ENCODE measurements at regions not wholly inside any gene's neighbourhood (a gene's known extent, or its start where the extent isn't known, plus 50 kb on each side); places are given as distances from the start of the nearest gene placed in this dataset.

DNA sequence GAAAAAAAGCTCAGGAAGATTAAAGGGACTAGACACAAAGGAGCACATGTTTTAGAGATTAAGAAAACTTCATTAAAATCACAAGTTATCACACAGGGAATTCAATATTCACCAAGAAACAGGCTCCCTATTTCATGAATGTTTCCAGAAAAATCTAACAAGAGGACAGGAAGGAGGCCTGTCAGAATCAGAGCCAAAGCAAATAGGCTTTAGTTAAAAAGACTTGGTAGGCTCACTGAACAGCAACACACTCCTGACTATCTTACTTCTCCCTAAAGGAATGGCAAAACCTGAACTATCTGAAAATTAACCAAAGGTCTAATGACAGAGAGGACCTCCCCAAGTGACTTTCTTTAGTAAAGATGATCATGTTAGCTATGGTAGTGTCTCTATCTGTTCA lies 188.3 kb upstream of the MEOX2 start:
- Histone ChIP-seq H3K36me3 (no peaks in the 10 kb centered on the region), H3K4me1 (no peaks in the 10 kb centered on the region), H3K27me3 (no peaks in the 10 kb centered on the region), H3K9me3 (no peaks in the 10 kb centered on the region), H3K4me3 (no peak overlapping the region), H3K27ac (no peak overlapping the region)
- intact Hi-C loops (cut with DNase I; ENCODE audit: low total_unique reads): no loop called here
- no peak for TF ChIP-seq POLR2A (IDR thresholded peaks at IDR 0.05)
- TF ChIP-seq POLR2AphosphoS5 (IDR thresholded peaks at IDR 0.05): no peak
- TF ChIP-seq EP300 (IDR thresholded peaks at IDR 0.05): no peak
- TF ChIP-seq, protein P1, sequence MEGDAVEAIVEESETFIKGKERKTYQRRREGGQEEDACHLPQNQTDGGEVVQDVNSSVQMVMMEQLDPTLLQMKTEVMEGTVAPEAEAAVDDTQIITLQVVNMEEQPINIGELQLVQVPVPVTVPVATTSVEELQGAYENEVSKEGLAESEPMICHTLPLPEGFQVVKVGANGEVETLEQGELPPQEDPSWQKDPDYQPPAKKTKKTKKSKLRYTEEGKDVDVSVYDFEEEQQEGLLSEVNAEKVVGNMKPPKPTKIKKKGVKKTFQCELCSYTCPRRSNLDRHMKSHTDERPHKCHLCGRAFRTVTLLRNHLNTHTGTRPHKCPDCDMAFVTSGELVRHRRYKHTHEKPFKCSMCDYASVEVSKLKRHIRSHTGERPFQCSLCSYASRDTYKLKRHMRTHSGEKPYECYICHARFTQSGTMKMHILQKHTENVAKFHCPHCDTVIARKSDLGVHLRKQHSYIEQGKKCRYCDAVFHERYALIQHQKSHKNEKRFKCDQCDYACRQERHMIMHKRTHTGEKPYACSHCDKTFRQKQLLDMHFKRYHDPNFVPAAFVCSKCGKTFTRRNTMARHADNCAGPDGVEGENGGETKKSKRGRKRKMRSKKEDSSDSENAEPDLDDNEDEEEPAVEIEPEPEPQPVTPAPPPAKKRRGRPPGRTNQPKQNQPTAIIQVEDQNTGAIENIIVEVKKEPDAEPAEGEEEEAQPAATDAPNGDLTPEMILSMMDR (IDR thresholded peaks at IDR 0.05): no peak
- DNase-seq: no peak

DNA sequence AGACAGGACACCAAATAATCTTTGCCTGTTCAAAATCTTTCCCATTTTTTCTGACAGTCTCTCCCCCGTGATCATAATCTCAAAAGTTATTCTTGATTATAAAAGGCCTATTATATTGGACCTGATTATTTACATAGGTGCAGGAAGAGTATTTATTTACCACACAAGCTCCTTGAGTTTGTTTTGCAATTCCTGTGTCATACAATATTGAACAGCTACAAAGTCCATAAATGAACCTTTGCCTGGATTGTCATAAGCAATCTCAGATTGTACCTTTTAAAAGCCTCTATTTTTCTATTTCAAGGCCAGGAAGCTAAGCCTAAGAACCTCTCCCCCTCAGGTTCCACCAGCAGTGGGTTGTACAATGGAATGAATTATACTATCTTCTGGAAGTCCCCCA lies 183.9 kb upstream of the MEOX2 start:
- no peak overlapping the region for H3K4me3 ChIP-seq
- H3K27ac ChIP-seq: no peak overlapping the region
- no peaks in the 10 kb centered on the region for H3K27me3 ChIP-seq
- no peak for DNase-seq
- no peaks in the 10 kb centered on the region for H3K36me3 ChIP-seq
- intact Hi-C loops (cut with DNase I; ENCODE audit: low total_unique reads): no loop called here
- no peaks in the 10 kb centered on the region for H3K9me3 ChIP-seq
- H3K4me1 ChIP-seq: no peaks in the 10 kb centered on the region
- 23 to 47% (median 35%) methylated on average over 1 of the region's 1 CpG for WGBS, 5 donors
- TF ChIP-seq, protein P1 (IDR thresholded peaks at IDR 0.05): no peak
- no peak for TF ChIP-seq EP300 (IDR thresholded peaks at IDR 0.05)
- TF ChIP-seq POLR2A (IDR thresholded peaks at IDR 0.05): no peak
- TF ChIP-seq POLR2AphosphoS5 (IDR thresholded peaks at IDR 0.05): no peak

- H3K27me3 ChIP-seq: no peaks in the 10 kb centered on the region
- no peak overlapping the region for H3K27ac ChIP-seq
- no peaks in the 10 kb centered on the region for H3K4me1 ChIP-seq
- DNase-seq: no peak
- TF ChIP-seq POLR2AphosphoS5 (IDR thresholded peaks at IDR 0.05) (no peak), EP300 (IDR thresholded peaks at IDR 0.05) (no peak), POLR2A (IDR thresholded peaks at IDR 0.05) (no peak)
- TF ChIP-seq, protein P1 (IDR thresholded peaks at IDR 0.05): no peak
- H3K9me3 ChIP-seq: no peaks in the 10 kb centered on the region
- intact Hi-C loops (cut with DNase I; ENCODE audit: low total_unique reads): no loop called here
- H3K36me3 ChIP-seq: no peaks in the 10 kb centered on the region
- WGBS, 5 donors: 79 to 94% (median 87%) methylated on average over 1 of the region's 1 CpG
- H3K4me3 ChIP-seq: no peak overlapping the region
Observed at GRCh38 chr7:15867441-15867840, 181.0 kb upstream of the MEOX2 start.

- 39 to 70% (median 55%) methylated on average over 1 of the region's 1 CpG for WGBS, 5 donors
- TF ChIP-seq, protein P1 (IDR thresholded peaks at IDR 0.05): no peak
- no peak for TF ChIP-seq POLR2AphosphoS5 (IDR thresholded peaks at IDR 0.05)
- TF ChIP-seq POLR2A (IDR thresholded peaks at IDR 0.05): no peak
- no peak for TF ChIP-seq EP300 (IDR thresholded peaks at IDR 0.05)
- Histone ChIP-seq H3K27me3 (no peaks in the 10 kb centered on the region), H3K27ac (no peak overlapping the region), H3K9me3 (no peaks in the 10 kb centered on the region), H3K36me3 (no peaks in the 10 kb centered on the region), H3K4me1 (no peaks in the 10 kb centered on the region), H3K4me3 (no peak overlapping the region)
- intact Hi-C loops (cut with DNase I; ENCODE audit: low total_unique reads): no loop called here
- DNase-seq: no peak
Observed at GRCh38 chr7:15866753-15867152, 180.3 kb upstream of the MEOX2 start.
